Ascending aorta (tissue), 2 donors: ENCODE measurements at regions not wholly inside any gene's neighbourhood (a gene's known extent, or its start where the extent isn't known, plus 50 kb on each side); places are given as distances from the start of the nearest gene placed in this dataset.

Experiments
- DNase-seq, 2 donors: peaks; one replicate each; pipeline ENCODE4 v3.0.0-alpha.2; 2019; ENCODE audit warnings: low spot score in 2 of 2
- H3K27ac ChIP-seq, 2 donors: fragments of 200-600 bp; sonication (generic); one replicate each; pipeline ENCODE4 v1.5.1; 2016 to 2017; ENCODE audit warnings: mild to moderate bottlenecking in 1 of 2
- H3K27me3 ChIP-seq: fragments of 200-600 bp; sonication (generic); one replicate; pipeline ENCODE4 v1.5.1; 2017
- H3K36me3 ChIP-seq, 2 donors: fragments of 200-600 bp; sonication (generic); one replicate each; pipeline ENCODE4 v1.5.1; 2016
- H3K4me1 ChIP-seq, 2 donors: fragments of 200-600 bp; sonication (generic); one replicate each; pipeline ENCODE4 v1.5.1; 2016 to 2017; ENCODE audit warnings: mild to moderate bottlenecking in 1 of 2
- H3K4me3 ChIP-seq, 2 donors: fragments of 200-600 bp; sonication (generic); one replicate each; pipeline ENCODE4 v1.5.1; 2016 to 2017; ENCODE audit warnings: mild to moderate bottlenecking in 1 of 2
- H3K9me3 ChIP-seq, 2 donors: fragments of 200-600 bp; sonication (generic); one replicate each; pipeline ENCODE4 v1.5.1; 2016
- intact Hi-C: fragments of 100-400 bp; cut with DNase I; formaldehyde crosslinking; loops from one replicate; pipeline ENCODE4 v1.15.1; 2023
- TF ChIP-seq, protein P1 (sequence below), 3 experiments: fragments of 200-600 bp in 2 of 3; fragments of 450-650 bp in 1 of 3; sonication (generic) in 2 of 3; IDR thresholded peaks; one replicate each; pipeline ENCODE4 v1.5.1; 2016 to 2019; ENCODE audit warnings: antibody characterized with exemption in 3 of 3, mild to moderate bottlenecking in 1 of 3, moderate library complexity in 1 of 3

- no peaks in the 10 kb centered on the region for H3K4me1 ChIP-seq
- no peaks in the 10 kb centered on the region for H3K27me3 ChIP-seq
- H3K36me3 ChIP-seq, result peaks cover 0 to 2% of the 10 kb centered on the region in 2 donors
- TF ChIP-seq, protein P1, sequence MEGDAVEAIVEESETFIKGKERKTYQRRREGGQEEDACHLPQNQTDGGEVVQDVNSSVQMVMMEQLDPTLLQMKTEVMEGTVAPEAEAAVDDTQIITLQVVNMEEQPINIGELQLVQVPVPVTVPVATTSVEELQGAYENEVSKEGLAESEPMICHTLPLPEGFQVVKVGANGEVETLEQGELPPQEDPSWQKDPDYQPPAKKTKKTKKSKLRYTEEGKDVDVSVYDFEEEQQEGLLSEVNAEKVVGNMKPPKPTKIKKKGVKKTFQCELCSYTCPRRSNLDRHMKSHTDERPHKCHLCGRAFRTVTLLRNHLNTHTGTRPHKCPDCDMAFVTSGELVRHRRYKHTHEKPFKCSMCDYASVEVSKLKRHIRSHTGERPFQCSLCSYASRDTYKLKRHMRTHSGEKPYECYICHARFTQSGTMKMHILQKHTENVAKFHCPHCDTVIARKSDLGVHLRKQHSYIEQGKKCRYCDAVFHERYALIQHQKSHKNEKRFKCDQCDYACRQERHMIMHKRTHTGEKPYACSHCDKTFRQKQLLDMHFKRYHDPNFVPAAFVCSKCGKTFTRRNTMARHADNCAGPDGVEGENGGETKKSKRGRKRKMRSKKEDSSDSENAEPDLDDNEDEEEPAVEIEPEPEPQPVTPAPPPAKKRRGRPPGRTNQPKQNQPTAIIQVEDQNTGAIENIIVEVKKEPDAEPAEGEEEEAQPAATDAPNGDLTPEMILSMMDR (IDR thresholded peaks at IDR 0.05), result no peak
- H3K27ac ChIP-seq, result no peak overlapping the region
- DNase-seq, result no peak
- intact Hi-C loops, result no loop called here
- no peak overlapping the region for H3K4me3 ChIP-seq
- no peaks in the 10 kb centered on the region for H3K9me3 ChIP-seq
These were observed 56.4 kb upstream of the NR2F2 start for GRCh38 chr15:96274087-96274440.

- no peak overlapping the region for H3K4me3 ChIP-seq
- intact Hi-C loops, result no loop called here
- H3K27ac ChIP-seq, result no peak overlapping the region
- H3K4me1 ChIP-seq, result no peaks in the 10 kb centered on the region
- TF ChIP-seq, protein P1 (IDR thresholded peaks at IDR 0.05), result no peak
- DNase-seq, result no peak
- H3K9me3 ChIP-seq, result no peaks in the 10 kb centered on the region
- no peaks in the 10 kb centered on the region for H3K36me3 ChIP-seq
- no peaks in the 10 kb centered on the region for H3K27me3 ChIP-seq
These were observed 55.8 kb upstream of the NR2F2 start for GRCh38 chr15:96274698-96275097.

DNA sequence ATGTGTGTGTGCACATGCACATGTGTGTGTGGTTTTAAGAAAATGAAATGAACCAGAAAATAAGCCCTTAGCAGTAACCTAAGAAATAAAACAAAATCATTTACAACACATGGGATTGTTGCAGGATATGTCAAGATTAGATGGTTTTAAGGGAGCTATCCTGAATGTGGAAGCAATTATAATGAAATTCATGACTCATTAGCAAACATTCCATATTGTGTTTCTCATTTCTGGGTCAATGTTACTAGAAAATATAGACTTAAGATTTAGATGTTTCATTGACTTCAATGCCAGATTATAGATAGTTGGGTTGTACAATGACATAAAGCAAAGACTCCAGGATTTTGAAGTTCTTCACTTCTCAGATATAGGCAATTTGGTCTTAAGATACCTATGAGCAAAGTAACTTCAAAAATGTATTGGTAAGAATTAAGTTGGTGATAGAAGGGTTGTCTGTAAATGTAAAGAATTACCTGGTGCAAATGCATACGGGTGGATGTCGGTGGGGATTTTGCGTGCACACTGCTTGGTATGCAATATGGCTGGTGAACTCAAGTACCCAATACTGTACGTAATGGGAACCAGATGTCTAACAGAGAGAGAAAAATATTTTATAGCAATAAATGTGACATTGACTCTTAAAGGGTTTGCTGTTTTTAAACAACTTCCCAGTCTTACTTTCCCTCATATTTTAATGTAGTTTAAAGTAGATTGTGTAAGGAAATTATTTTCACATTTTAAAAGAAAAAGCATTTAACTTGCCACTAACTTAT, 53.9 kb upstream of the NR2F2 start:
- TF ChIP-seq, protein P1 (IDR thresholded peaks at IDR 0.05), result no peak
- H3K36me3 ChIP-seq, result peaks cover 0 to 8% of the 10 kb centered on the region in 2 donors
- intact Hi-C loops, result no loop called here
- H3K4me3 ChIP-seq, result no peak overlapping the region
- DNase-seq, result no peak
- H3K9me3 ChIP-seq, result no peaks in the 10 kb centered on the region
- H3K4me1 ChIP-seq, result no peaks in the 10 kb centered on the region
- no peak overlapping the region for H3K27ac ChIP-seq
- H3K27me3 ChIP-seq, result no peaks in the 10 kb centered on the region
